HG03469 (cell line): ENCODE measurements at regions not wholly inside any gene's neighbourhood (a gene's known extent, or its start where the extent isn't known, plus 50 kb on each side); places are given as distances from the start of the nearest gene placed in this dataset.

Source experiments
- ATAC-seq: cut with Tn5 transposase; IDR thresholded peaks from one replicate; pipeline ENCODE4 v1.9.1; 2021; ENCODE audit warnings: mild to moderate bottlenecking, moderate library complexity, moderate number of reproducible peaks; ENCODE audit not compliant: unreplicated experiment

DNA sequence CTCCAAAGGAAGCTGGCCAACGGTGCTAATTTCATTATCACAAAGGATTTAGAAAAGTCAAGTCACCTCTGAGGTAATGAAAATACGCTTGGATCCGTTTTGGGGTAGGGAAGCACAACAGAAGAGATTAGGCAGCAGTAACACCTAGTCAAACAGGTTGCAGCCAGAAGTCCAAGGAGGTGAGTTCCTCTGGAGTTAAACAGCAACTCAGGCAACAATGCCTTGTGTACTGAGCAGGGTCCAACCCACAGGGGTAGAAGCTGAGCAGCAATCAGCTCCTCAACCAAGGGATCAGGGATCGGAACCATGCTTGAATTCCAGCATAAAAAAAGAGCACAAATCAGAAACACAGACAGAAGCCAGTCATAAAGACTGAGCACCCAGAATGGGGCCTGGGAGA lies 88.1 kb upstream of the SPRED1 start:
- no peak for ATAC-seq

DNA sequence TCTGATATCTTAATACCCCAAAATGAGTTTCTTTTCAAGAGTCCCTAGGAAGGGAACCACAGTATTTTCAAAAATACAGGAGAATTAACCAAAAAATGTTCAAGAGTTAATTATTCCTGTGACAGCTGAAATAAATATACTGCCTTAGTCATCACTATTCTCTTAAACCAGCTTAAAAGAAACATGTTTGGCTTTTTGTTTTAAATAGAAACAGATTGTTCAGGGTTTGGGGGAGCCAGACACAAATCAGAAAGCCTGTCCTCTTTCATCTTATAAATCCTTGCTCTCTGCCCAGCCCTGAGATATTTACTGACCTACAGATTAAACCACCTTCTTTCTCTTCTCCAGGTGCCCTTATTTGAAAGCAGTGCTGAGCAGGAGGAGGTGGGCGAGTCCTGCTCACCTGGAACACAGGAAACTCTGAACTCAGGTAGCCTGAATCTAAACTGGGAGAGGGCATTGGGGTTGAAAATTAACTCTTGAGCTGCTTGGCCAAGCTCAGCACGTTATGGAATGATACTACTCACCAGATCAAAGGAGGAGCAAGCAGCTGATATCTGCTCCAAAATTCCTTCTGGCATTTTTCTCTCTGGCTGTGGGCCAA lies 84.1 kb upstream of the SPRED1 start:
- ATAC-seq, result no peak

DNA sequence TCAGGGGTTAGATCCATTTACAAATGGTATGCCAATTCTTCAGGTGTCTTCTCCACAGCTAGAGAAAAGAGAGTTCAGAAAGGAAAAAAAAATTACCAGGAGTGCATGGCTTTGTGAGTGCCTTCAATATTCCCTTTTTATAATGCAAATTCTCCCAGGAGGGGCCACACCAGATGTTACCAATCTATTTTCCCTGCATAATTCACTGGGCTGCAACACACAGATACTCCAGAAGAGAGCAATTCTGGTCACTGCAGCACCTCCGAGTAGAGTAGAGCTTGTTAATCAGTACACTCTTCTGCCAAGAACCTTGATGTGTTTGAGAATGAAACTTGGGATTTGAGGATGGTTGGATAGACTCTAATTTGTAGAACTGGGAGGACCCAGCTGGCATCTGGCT lies 80.7 kb upstream of the SPRED1 start:
- no peak for ATAC-seq

DNA sequence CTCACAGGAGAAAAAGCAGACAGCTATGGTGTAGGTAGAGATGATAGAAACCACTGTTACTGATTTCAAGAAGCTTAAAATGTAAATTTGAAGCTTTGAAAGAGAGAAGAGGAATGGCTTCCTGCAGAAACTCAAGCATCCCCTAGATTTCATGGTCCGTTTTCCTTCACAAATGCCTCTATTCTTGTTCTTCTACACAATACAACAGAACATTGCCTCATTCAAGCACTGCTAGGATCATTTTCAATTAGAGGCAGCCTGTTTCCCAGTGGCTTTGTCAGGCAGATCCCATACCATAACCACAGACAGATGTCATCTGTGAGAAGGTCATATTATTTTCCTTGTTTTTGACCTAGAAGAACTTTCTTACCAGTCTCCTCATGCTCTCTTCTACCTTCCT lies 77.9 kb upstream of the SPRED1 start:
- no peak for ATAC-seq

DNA sequence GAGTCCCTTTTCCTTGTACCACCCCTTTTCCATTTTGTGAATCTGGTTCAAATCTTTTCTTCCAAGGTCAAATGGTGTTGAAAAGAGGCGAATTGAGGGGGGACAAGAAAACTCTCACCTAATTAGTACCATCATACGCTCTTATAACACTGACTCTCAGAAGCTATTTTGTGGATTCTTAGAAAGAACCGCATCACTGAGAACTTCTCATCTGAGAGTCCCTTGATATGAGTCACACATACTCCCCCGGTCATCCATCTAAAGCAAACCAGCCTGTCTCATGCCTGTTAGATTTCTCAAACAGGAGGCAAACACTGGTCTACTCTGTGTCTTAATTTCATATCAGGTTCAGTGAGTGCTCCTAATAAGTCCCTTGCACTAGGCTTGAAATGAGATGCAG lies 76.5 kb upstream of the SPRED1 start:
- peak; percentile 96 for ATAC-seq

DNA sequence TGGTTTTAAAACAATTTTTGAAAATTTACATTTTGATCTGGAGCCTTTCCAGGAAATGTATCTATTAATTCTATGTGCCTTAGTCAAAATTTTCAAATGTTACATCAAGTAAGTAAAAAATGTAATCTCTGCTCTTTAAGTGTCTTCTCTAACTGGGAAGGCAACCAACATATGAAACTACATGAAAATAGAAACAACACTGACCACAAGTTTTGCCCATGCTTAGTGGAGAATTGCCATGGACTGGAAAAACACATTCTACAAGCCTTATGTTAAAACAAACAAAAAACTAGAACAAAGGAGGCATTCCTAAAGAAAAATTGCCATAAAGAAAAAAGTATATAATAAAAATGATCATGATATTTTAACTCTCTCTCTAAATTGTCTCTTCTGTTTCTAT lies 75.9 kb upstream of the SPRED1 start:
- ATAC-seq, result no peak

DNA sequence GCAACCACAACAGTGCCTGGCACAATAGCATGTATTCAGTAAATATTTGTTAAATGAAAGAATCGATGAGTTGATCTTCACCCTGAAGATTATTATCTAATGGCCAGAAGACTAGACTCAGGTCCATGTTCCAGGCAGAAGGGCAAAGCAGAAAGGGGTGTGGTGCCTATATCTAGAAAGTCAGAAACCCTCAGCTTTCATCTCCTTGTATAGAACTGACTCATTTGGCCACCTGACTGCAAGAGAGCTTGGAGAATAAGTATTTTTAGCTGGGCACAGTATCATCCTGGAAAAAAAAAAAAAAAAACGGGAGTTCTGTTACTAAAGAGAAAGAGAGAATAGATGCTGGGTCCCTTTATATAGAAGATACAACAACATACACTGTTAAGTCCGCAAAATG lies 69.7 kb upstream of the SPRED1 start:
- no peak for ATAC-seq

DNA sequence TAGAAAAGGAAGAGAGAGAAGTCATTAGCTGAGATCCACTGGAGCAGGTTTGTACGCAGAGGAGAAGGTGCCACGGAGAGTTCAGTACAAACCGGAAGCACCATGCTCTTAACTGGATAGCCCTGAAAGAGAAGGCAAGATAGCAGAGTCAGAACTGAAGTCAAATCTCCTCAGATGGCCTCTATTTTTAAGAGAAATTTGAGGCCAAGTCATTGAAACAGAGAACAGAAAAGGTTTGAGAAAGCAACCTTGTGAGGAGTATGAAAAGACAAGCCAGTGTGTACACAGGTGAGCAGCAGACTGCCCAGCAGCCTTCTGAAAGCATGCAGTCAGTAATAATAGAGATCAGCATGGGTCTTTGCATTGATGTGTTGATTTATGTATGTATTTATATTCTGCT lies 66.1 kb upstream of the SPRED1 start:
- no peak for ATAC-seq

DNA sequence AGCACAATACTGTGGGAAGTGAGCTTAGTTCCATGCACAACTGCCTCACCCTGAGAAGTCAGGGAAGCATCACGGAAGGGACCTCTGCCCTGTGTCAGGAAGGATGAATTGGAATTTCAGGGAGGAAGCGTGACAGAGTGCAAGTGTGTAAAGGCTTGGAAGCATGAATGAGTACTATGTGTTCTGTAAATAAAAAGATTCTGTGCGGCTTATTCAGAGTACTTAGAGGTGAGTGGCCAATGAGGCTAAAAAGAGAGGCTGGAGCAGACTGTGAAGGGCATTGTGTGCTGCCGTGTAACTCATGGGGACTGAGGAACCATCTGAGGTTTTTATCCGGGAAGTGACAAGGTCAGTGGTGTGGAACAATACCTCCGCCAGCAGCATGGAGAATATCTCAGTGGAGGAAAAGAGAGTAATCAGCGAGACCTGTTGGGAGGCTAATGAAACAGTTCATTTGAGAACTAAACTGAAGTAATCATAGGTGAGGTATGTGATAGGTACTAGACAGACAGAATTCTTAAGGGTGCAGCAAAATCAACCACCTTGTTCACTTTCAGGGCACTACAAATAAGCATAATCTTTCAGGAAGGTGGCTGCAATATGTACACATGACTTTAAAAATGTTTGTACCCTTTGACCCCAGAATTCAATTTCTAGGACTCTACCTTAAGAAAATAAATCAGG lies 64.9 kb upstream of the SPRED1 start:
- ATAC-seq, result no peak

DNA sequence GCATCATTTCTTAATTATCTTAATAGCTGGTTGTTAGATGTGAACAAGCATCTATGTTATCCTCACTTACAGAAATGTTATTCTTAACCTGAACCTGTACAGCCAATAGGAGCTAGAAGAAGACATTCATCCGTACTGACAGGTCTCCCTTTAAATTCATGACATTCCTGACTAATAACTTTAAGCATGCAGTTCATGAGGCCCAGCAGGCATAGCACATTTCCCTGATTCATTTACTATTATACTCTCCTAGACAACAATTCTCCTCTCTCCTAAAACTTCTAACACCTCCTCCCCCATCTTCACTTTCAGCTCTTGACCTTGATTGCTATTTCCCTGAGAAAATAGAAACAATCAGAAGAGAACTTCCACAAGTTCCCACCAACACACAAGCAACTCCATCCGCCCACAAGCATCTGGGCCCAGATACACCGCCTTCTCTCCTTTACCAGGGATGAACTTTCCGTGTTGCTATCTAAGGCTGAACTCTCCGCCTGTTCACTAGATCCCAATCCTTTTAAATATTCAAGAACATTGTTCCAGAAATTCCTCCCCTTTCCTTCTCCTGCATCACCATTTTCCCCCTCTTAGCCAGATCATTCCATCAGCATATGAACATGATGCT lies 62.9 kb upstream of the SPRED1 start:
- no peak for ATAC-seq

DNA sequence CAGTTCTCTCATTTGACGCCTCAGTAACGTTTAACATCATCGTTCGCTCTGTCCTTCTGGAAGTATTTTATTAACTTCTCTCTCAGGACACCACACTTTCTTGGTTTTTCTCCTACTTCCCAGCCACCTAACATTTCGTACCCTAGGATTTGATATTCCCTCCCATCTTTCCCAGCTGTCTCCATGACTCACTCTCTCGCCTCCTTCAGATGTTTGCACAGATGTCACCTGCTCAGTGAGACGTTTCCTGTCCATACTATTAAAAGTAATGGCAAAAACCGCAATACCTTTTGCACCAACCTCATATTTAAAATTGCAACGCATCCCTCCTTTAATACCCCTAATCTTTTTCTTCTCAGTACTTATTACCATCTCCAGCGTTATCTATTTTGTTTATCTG lies 62.1 kb upstream of the SPRED1 start:
- ATAC-seq, result no peak

DNA sequence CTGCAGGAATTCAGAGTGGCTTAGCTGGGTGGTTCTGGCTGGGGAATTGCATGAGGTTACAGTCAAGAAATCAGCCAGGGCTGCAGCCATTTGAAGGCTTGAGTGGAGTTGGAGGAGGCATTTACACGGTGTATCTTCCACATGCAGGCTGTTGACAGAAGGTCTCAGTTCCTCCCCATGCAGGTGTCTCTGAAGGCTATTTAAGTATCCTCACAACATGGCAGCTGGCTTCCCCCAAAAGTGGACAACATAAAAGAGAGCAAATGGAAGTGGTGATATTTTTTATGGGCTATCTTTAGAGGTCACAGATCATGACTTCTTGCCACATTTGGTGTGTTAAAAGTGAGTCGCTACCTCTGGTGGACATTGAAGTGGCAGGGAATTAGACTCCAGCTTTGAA lies 60.1 kb upstream of the SPRED1 start:
- no peak for ATAC-seq

DNA sequence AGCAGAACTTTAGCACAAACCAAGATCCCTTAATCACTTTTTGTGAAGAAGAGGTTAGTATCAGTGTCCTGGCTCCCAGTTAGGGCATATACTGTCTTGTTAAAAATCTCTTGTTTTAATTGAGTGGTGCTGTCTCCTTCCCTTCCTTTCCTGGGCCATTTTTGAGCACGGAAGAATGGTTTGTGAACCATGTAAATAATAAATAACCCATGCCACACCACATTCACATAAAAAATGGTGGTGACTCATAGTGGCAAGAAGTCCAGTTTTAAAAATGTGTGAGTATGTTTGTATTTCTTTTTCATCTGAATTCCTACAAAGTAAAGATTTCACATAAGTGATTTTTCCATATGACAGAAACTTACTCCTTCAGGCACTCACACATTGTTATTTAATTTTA lies 59.1 kb upstream of the SPRED1 start:
- ATAC-seq, result no peak

DNA sequence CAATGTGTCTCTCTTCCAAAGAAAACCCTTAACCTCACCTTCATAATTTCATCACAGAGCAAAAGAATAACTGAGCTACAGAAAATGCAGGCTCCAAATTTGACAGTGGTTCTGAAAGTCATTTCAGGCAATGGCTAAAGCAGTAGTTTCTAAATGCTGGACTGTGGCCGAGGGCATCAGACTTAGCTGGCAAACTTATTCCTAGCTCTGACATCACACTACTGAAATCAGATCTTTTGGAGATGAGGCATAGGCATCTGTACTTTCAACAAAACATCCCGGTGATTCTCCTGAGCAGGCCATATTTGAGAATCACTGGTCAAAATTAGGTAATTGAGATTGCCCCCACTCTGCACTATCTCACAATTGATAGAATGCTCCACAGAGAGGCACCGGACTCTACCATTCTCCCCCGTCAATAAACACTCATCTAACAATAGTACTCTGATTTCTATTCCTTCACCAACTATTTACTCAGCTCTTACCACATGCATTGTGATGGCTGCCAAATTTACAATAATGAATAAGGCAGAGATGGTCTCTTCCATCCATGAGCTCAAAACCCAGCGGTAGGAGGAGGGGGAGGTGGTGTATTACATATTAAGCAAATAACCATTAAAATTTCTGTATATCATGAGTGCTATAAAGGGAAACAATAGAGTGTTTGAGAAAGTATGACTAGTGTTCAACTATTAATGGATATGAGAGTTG lies 57.3 kb upstream of the SPRED1 start:
- no peak for ATAC-seq

DNA sequence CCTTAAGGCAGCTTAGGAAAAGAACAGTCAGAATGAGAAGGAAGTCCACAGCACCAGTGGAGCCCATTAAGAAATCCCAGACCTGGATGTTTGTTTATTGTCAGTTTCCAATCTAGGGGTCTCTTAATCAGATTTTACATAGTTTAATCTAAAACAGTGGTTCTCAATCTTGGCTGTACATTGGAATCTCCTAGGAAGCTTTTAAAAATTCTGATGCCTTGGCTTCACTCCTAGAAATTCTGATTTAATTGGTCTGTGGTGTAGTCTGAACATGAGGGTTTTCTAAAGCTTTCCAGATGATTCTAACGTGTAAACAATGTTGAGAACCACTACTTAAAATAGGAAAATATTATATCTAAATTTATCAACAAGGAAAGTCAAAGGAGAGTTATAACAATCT lies 56.6 kb upstream of the SPRED1 start:
- no peak for ATAC-seq

DNA sequence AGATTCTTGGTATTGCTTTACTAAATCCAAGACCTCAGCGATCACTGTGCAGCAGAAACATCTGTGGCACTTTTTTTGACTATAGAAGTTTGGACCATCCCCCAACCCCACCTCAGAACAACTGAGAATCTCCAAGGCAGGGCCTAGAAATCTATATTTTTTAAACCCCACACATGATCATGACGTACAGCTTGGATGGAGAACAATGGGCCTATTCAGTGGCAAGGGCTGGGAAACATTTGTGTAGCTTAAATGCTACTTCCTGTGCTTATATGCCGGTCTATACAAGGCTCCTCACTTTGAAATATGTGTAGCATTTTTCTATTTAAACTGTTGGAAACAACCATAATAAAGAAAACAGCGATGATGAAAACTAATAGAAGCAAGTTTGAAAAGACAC lies 55.1 kb upstream of the SPRED1 start:
- ATAC-seq, result no peak

DNA sequence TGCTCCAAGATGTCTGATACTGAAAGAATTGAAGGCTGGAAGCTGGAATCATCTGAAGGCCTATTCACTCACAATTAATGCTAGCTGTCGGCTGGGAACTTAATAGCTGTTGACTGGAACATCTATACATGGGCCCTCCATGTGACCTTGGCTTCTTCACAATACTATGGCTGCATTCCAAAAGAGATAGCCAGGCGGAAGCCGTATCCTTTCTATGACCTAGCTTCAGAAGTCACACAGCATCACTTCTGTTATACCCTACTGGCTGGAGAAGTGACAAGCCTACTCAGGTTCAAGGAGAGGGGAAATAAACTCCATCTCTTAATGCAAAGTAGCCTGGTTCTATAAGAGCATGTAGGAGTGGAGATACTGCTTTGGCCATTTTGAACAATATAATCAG lies 50.9 kb upstream of the SPRED1 start:
- ATAC-seq, result no peak

DNA sequence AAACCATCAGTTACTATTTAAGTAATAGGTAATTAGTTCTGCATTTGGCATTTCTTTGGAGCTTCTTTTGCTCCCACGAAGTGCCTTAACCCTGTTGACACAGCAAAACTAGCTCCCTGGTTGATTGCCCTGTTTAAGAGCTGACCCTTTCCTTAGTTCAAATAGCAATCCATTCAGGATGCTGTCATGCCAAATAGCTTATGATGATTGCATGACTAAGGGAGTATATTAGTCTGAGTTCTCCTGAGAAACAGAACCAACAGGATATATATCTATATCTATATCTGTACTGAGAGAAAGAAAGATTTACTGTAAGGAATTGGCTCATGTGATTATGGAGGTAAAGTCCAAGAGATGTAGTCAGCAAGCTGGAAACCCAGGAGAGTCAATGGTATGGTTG lies 50.3 kb upstream of the SPRED1 start:
- no peak for ATAC-seq
